Stomach (tissue), 8 donors: ENCODE measurements at regions not wholly inside any gene's neighbourhood (a gene's known extent, or its start where the extent isn't known, plus 50 kb on each side); places are given as distances from the start of the nearest gene placed in this dataset.

ENCODE experiments used
- DNase-seq, 2 donors: peaks; one replicate each; pipeline versions ENCODE4 v3.0.0 to v3.0.0-alpha.2; 2013 to 2019
- H3K27ac ChIP-seq, 5 donors: fragments of 200-600 bp in 4 of 5; sonication (generic) in 4 of 5; one replicate each; pipeline ENCODE4 v1.5.1; 2013 to 2019; ENCODE audit warnings: mild to moderate bottlenecking in 1 of 5, moderate library complexity in 1 of 5
- H3K27me3 ChIP-seq, 3 donors: fragments of 200-600 bp; sonication (generic); one replicate each; pipeline ENCODE4 v1.5.1; 2017 to 2019; ENCODE audit warnings: mixed run types in 1 of 3
- H3K36me3 ChIP-seq, 4 donors: fragments of 200-600 bp; sonication (generic); 1 replicate in 3 of 4; 2 replicates in 1 of 4; pipeline ENCODE4 v1.5.1; 2016 to 2019
- H3K4me1 ChIP-seq, 4 donors: fragments of 200-600 bp; sonication (generic); one replicate each; pipeline ENCODE4 v1.5.1; 2016 to 2019
- H3K4me3 ChIP-seq, 4 donors: fragments of 200-600 bp; sonication (generic) in 3 of 4; one replicate each; pipeline ENCODE4 v1.5.1; 2016 to 2019; ENCODE audit warnings: mild to moderate bottlenecking in 1 of 4
- H3K9me3 ChIP-seq, 4 donors: fragments of 200-600 bp; sonication (generic); one replicate each; pipeline ENCODE4 v1.5.1; 2016 to 2019
- CTCF ChIP-seq, 7 experiments: fragments of 450-650 bp in 4 of 7; fragments of 200-600 bp in 3 of 7; sonication (generic) in 3 of 7; IDR thresholded peaks; one replicate each; pipeline ENCODE4 v1.5.1; 2016 to 2019; ENCODE audit warnings: antibody characterized with exemption in 7 of 7, control low read depth in 2 of 7, mild to moderate bottlenecking in 1 of 7
- EP300 ChIP-seq: sonication (generic); formaldehyde crosslinking; IDR thresholded peaks from one replicate; pipeline ENCODE4 v1.6.1; 2017; ENCODE audit warnings: antibody characterized with exemption
- POLR2A ChIP-seq, 4 donors: fragments of 450-650 bp; IDR thresholded peaks; one replicate each; pipeline ENCODE4 v1.6.1; 2016; ENCODE audit warnings: antibody characterized with exemption in 4 of 4, control low read depth in 2 of 4, mild to moderate bottlenecking in 1 of 4, moderate library complexity in 1 of 4
- POLR2AphosphoS5 ChIP-seq, 3 donors: sonication (generic); formaldehyde crosslinking; IDR thresholded peaks; one replicate each; pipeline ENCODE4 v1.6.1; 2016; ENCODE audit warnings: antibody characterized with exemption in 3 of 3
- WGBS, 5 donors: extraction: QIAGEN DNeasy Blood & Tissue Kit in 3 of 5; methylation state at CpG; one replicate each; pipeline versions ENCODE4 v1.1.5 to v1.1.7; 2013 to 2018; 5-methylcytosine and 5-hydroxymethylcytosine counted together
- intact Hi-C: fragments of 100-400 bp; cut with DNase I; formaldehyde crosslinking; loops from one replicate; pipeline ENCODE4 v1.15.1; 2023; ENCODE audit warnings: low total_unique reads
- donor health status: healthy with polysubstance abuse.
- donor health status: Bipolar disorder and iron deficiency.
- donor health status: healthy.

DNA sequence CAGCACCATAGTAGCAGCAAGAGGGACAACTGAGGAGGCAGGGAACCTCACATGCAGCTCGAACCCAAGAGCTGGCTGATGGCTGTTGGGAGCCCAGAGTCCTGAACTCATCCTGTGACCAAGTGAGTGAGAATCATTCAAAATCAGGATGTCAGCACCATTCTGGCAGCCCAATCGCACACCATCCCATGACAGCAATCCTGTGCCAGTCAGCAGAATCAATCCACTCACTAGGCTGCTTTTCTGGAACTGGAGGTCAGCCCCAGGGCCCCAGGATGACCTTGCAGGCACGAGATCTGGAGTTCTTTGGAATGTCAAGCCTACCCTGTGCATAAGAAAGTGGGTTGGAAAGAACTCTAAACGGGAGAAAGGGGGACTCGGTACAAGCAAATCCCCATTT lies 67.8 kb upstream of the TAF11L2 start:
- TF ChIP-seq POLR2A (IDR thresholded peaks at IDR 0.05) (no peak), EP300 (no peak), CTCF (IDR thresholded peaks at IDR 0.05) (no peak), POLR2AphosphoS5 (IDR thresholded peaks at IDR 0.05) (no peak)

GRCh38 chr5:17431272-17432050 lies 66.6 kb upstream of the TAF11L2 start:
- TF ChIP-seq EP300 (no peak), POLR2A (IDR thresholded peaks at IDR 0.05) (no peak), POLR2AphosphoS5 (IDR thresholded peaks at IDR 0.05) (no peak), CTCF (IDR thresholded peaks at IDR 0.05) (no peak)
- no peak overlapping the region for H3K27ac ChIP-seq
- no peak for DNase-seq
- no peaks in the 10 kb centered on the region for H3K36me3 ChIP-seq
- H3K27me3 ChIP-seq, result no peaks in the 10 kb centered on the region
- 86 to 95% (median 91%) methylated on average over 8 of the region's 8 CpGs for WGBS, 5 donors
- intact Hi-C loops, result no loop called here
- H3K4me3 ChIP-seq, result no peak overlapping the region
- H3K4me1 ChIP-seq, result peaks cover 0 to 6% (median 0%) of the 10 kb centered on the region in 4 donors
- H3K9me3 ChIP-seq, result no peaks in the 10 kb centered on the region

More for the DNA sequence above, 67.8 kb upstream of the TAF11L2 start:
- H3K27me3 ChIP-seq, result no peaks in the 10 kb centered on the region
- DNase-seq, result no peak
- 79 to 84% (median 80%) methylated on average over 4 to 5 of the region's 5 CpGs for WGBS, 5 donors
- no peaks in the 10 kb centered on the region for H3K4me1 ChIP-seq
- no peaks in the 10 kb centered on the region for H3K36me3 ChIP-seq
- no peak overlapping the region for H3K27ac ChIP-seq
- no peak overlapping the region for H3K4me3 ChIP-seq
- intact Hi-C loops, result no loop called here
- no peaks in the 10 kb centered on the region for H3K9me3 ChIP-seq

DNA sequence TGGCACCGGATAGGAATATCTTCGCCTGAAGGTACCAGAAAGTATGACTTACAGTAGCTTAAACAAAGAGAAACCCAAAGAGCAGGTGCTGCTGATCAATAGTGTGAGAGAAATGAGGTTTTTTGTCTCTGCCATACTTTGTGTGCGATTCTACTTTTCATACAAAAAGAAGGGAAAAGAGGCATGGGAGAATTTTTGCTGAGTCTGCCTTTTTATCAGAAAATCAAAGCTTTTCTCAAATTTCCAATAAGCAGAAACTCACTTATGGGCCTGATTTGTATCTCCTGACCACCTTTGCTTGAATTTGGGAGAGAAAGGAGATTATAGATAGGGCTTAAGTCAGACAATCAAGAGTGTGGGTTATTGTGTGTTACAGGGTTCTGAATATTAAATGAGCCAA lies 65.5 kb upstream of the TAF11L2 start:
- no peak for TF ChIP-seq POLR2A (IDR thresholded peaks at IDR 0.05)
- Histone ChIP-seq H3K4me3 (no peak overlapping the region), H3K27me3 (no peaks in the 10 kb centered on the region), H3K27ac (no peak overlapping the region), H3K4me1 (peaks cover 0 to 6% (median 0%) of the 10 kb centered on the region in 4 donors), H3K9me3 (no peaks in the 10 kb centered on the region), H3K36me3 (no peaks in the 10 kb centered on the region)
- no peak for DNase-seq
- intact Hi-C loops, result no loop called here
- WGBS, 5 donors, result 90 to 95% (median 93%) methylated on average over 3 of the region's 3 CpGs

DNA sequence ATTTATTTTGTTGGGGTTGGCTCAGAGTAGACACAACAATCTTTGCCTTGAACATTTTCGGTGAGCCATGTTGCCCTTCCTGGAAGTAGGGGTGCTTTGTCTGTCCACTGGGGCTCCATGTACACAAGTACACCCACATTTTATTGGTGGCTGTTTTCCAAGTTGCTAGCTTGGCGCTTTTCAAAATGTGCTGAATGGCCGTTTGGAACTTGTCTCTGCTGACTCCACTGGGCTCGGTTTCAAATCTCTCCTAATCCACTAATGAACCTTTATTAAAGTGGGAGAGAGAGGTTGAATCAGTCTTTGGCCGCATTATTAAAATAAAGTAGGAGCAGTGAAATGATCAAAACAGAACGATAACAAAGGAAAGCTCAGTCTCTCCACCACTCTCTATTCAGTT lies 64.6 kb upstream of the TAF11L2 start:
- WGBS, 5 donors, result 63 to 79% (median 70%) methylated on average over 6 of the region's 6 CpGs
- intact Hi-C loops, result no loop called here
- no peak for DNase-seq

More for the DNA sequence above, 64.6 kb upstream of the TAF11L2 start:
- H3K4me1 ChIP-seq, result peaks cover 0 to 6% (median 0%) of the 10 kb centered on the region in 4 donors
- no peaks in the 10 kb centered on the region for H3K9me3 ChIP-seq
- H3K36me3 ChIP-seq, result no peaks in the 10 kb centered on the region
- H3K4me3 ChIP-seq, result no peak overlapping the region
- no peak overlapping the region for H3K27ac ChIP-seq
- TF ChIP-seq POLR2AphosphoS5 (IDR thresholded peaks at IDR 0.05), result no peak
- no peak for TF ChIP-seq POLR2A (IDR thresholded peaks at IDR 0.05)
- TF ChIP-seq EP300, result no peak
- no peak for TF ChIP-seq CTCF (IDR thresholded peaks at IDR 0.05)
- no peaks in the 10 kb centered on the region for H3K27me3 ChIP-seq
